Liver (tissue), 8 donors: ENCODE measurements at regions not wholly inside any gene's neighbourhood (a gene's known extent, or its start where the extent isn't known, plus 50 kb on each side); places are given as distances from the start of the nearest gene placed in this dataset.

Experiments
- DNase-seq: peaks from one replicate; pipeline ENCODE4 v3.0.0-alpha.2; 2017; ENCODE audit warnings: low spot score
- H3K27ac ChIP-seq, 2 donors: one replicate each; pipeline ENCODE4 v1.7.0; 2013; ENCODE audit warnings: inconsistent platforms in 2 of 2, low read length in 2 of 2, control low read depth in 1 of 2, low read depth in 1 of 2, mild to moderate bottlenecking in 1 of 2
- H3K27me3 ChIP-seq, 4 donors: one replicate each; pipeline versions ENCODE4 v1.6.1 to v1.7.0; 2013; ENCODE audit warnings: low read length in 3 of 4, inconsistent platforms in 1 of 4, mild to moderate bottlenecking in 1 of 4, moderate library complexity in 1 of 4; ENCODE audit not compliant: control insufficient read depth in 4 of 4, insufficient read depth in 4 of 4
- H3K36me3 ChIP-seq, 4 donors: one replicate each; pipeline versions ENCODE4 v1.6.1 to v1.7.0; 2013; ENCODE audit warnings: low read length in 3 of 4, mild to moderate bottlenecking in 3 of 4, low read depth in 1 of 4, moderate library complexity in 1 of 4; ENCODE audit not compliant: control insufficient read depth in 4 of 4, insufficient read depth in 3 of 4
- H3K4me1 ChIP-seq, 4 donors: one replicate each; pipeline versions ENCODE4 v1.6.1 to v1.7.0; 2013; ENCODE audit warnings: low read length in 3 of 4, mild to moderate bottlenecking in 3 of 4, moderate library complexity in 1 of 4; ENCODE audit not compliant: control insufficient read depth in 4 of 4, insufficient read depth in 4 of 4
- H3K4me3 ChIP-seq, 3 donors: one replicate each; pipeline versions ENCODE4 v1.6.1 to v1.7.0; 2013; ENCODE audit warnings: low read length in 3 of 3, control low read depth in 1 of 3, low read depth in 1 of 3, mild to moderate bottlenecking in 1 of 3
- H3K9ac ChIP-seq, 2 donors: one replicate each; pipeline ENCODE4 v1.7.0; 2013; ENCODE audit warnings: low read length in 2 of 2, mild to moderate bottlenecking in 2 of 2, moderate library complexity in 2 of 2, control low read depth in 1 of 2, low read depth in 1 of 2
- H3K9me3 ChIP-seq, 4 donors: one replicate each; pipeline versions ENCODE4 v1.6.1 to v1.7.0; 2013; ENCODE audit warnings: low read length in 3 of 4; ENCODE audit not compliant: control insufficient read depth in 4 of 4
- FOXA1 ChIP-seq: IDR thresholded peaks from 2 replicates; pipeline ENCODE4 v1.6.1; 2016; ENCODE audit warnings: antibody characterized with exemption
- FOXA2 ChIP-seq: IDR thresholded peaks from 2 replicates; pipeline ENCODE4 v1.6.1; 2016; ENCODE audit warnings: antibody characterized with exemption
- GABPA ChIP-seq, 2 donors: IDR thresholded peaks in 1 of 2; conservative IDR thresholded peaks in 1 of 2; 2 replicates each; pipeline ENCODE4 v1.6.1; 2016; ENCODE audit warnings: antibody characterized with exemption in 2 of 2, mild to moderate bottlenecking in 1 of 2, moderate library complexity in 1 of 2
- HNF4A ChIP-seq, 2 donors: conservative IDR thresholded peaks; 2 replicates each; pipeline ENCODE4 v1.6.1; 2016; ENCODE audit warnings: antibody characterized with exemption in 2 of 2, mild to moderate bottlenecking in 2 of 2
- JUND ChIP-seq, 2 donors: IDR thresholded peaks; 2 replicates each; pipeline ENCODE4 v1.6.1; 2016; ENCODE audit warnings: antibody characterized with exemption in 2 of 2
- NR2F2 ChIP-seq: IDR thresholded peaks from 2 replicates; pipeline ENCODE4 v1.6.1; 2016; ENCODE audit warnings: antibody characterized with exemption
- RAD21 ChIP-seq, 2 donors: IDR thresholded peaks; 2 replicates each; pipeline ENCODE4 v1.6.1; 2016; ENCODE audit warnings: antibody characterized with exemption in 2 of 2, mild to moderate bottlenecking in 2 of 2
- SP1 ChIP-seq: IDR thresholded peaks from 2 replicates; pipeline ENCODE4 v1.6.1; 2018; ENCODE audit warnings: antibody characterized with exemption, mild to moderate bottlenecking
- TAF1 ChIP-seq: conservative IDR thresholded peaks from 2 replicates; pipeline ENCODE4 v1.6.1; 2016; ENCODE audit warnings: antibody characterized with exemption, mild to moderate bottlenecking
- WGBS: extraction: QIAGEN DNeasy Blood & Tissue Kit; methylation state at CpG from one replicate; pipeline ENCODE4 v1.1.7; 2013; 5-methylcytosine and 5-hydroxymethylcytosine counted together
- TF ChIP-seq, protein P1 (sequence below): IDR thresholded peaks from 2 replicates; pipeline ENCODE4 v1.6.1; 2016; ENCODE audit warnings: antibody characterized with exemption, mild to moderate bottlenecking
- TF ChIP-seq, protein P2 (sequence below): IDR thresholded peaks from 2 replicates; pipeline ENCODE4 v1.6.1; 2016; ENCODE audit warnings: antibody characterized with exemption
- TF ChIP-seq, protein P3 (sequence below): fragments of 150-350 bp; IDR thresholded peaks from 2 replicates; pipeline ENCODE4 v1.5.1; 2017; ENCODE audit warnings: improper control_type of control experiment, low read depth, low read length; ENCODE audit not compliant: missing input control
- donor health status: healthy.
- donor health status: healthy.
- donor health status: healthy.
- donor health status: healthy.
- donor health status: healthy.

DNA sequence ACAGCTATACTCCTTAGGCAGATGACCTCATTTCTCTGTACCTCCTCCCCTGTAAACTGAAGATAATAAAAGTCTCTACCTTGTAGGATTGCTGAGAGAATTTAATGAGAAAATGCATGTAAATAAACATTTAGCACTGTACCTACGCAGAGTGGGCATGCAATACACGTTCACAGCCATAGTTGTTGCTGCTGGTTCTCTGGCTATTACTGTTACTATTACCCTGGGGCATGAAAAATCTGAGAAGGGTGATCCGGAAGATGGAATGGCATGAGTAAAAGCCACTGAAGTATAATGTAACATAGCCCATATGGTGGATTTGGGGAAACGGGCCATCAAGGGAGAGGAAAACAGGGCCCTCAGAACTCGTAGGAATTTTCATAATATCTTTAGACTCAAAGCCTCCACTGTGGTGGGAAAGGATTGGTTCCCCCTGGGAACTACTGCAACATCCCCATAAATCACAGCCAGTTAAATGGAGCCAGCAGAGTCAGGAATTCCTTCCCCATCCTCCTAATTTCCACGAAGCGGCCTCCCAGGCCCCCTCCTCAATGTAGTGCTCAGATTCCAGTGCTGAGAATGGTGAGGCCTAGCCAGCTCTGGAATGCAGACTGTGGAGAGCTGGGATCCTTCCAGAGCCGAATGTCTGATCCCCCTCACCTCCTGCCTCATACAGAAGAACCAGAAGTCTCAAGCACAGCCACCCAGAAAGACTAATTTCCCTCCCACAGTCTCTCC is 205.3 kb downstream of the MN1 start:
- H3K36me3 ChIP-seq, result no peaks in the 10 kb centered on the region
- no peaks in the 10 kb centered on the region for H3K4me1 ChIP-seq
- no peaks in the 10 kb centered on the region for H3K9me3 ChIP-seq
- H3K27me3 ChIP-seq, result no peaks in the 10 kb centered on the region
- DNase-seq, result no peak
- H3K4me3 ChIP-seq, result no peak overlapping the region
- no peak overlapping the region for H3K9ac ChIP-seq
- 83% methylated on average over 8 of the region's 8 CpGs for WGBS
- no peak overlapping the region for H3K27ac ChIP-seq
- TF ChIP-seq, protein P1, sequence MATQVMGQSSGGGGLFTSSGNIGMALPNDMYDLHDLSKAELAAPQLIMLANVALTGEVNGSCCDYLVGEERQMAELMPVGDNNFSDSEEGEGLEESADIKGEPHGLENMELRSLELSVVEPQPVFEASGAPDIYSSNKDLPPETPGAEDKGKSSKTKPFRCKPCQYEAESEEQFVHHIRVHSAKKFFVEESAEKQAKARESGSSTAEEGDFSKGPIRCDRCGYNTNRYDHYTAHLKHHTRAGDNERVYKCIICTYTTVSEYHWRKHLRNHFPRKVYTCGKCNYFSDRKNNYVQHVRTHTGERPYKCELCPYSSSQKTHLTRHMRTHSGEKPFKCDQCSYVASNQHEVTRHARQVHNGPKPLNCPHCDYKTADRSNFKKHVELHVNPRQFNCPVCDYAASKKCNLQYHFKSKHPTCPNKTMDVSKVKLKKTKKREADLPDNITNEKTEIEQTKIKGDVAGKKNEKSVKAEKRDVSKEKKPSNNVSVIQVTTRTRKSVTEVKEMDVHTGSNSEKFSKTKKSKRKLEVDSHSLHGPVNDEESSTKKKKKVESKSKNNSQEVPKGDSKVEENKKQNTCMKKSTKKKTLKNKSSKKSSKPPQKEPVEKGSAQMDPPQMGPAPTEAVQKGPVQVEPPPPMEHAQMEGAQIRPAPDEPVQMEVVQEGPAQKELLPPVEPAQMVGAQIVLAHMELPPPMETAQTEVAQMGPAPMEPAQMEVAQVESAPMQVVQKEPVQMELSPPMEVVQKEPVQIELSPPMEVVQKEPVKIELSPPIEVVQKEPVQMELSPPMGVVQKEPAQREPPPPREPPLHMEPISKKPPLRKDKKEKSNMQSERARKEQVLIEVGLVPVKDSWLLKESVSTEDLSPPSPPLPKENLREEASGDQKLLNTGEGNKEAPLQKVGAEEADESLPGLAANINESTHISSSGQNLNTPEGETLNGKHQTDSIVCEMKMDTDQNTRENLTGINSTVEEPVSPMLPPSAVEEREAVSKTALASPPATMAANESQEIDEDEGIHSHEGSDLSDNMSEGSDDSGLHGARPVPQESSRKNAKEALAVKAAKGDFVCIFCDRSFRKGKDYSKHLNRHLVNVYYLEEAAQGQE, result no peak
- TF ChIP-seq FOXA1 (no peak), GABPA (IDR thresholded peaks at IDR 0.05 in 1 of 2, conservative IDR thresholded peaks at IDR 0.05 in 1 of 2) (no peak)

DNA sequence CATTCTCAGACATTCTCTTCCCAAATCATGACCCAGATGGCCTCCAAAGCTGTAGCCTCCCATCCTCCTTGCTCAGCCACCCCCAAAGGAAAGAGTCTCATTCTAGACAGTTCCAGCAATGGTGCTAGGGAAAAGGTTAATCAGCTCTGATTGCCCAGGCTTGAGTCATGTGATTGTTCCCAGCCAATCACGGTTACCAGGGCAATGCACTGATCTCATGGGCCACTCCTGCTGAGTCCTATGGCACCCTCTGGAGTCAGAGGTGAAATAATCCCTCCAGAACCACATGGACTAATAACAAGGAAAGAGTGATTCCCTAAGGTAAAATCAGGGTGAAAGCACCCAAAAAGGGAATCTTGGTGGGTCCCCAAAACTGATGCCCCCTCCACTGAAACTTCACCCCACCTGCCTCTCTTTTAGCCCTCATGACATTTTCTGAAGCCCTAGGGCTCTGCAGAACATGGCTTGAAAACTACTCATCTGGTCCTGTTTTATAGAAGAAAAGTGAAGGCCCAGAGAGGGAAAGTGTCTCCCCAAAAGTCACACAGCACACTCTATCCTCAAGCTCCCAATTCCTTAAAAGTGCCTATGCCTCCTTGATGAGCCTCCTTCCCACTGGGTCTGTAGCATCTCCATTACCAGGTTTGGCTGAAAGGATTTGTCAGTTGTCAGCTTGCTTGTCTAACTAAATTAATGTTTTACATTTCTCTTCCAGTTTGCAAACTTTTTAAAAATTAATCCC is 203.7 kb downstream of the MN1 start:
- H3K27ac ChIP-seq, result no peak overlapping the region
- no peak for DNase-seq
- no peaks in the 10 kb centered on the region for H3K4me1 ChIP-seq
- no peak overlapping the region for H3K9ac ChIP-seq
- 73% methylated on average over 1 of the region's 1 CpG for WGBS
- H3K27me3 ChIP-seq, result peaks cover 0 to 2% (median 0%) of the 10 kb centered on the region in 4 donors
- no peaks in the 10 kb centered on the region for H3K9me3 ChIP-seq
- H3K36me3 ChIP-seq, result no peaks in the 10 kb centered on the region
- TF ChIP-seq HNF4A (conservative IDR thresholded peaks at IDR 0.05) (no peak), RAD21 (IDR thresholded peaks at IDR 0.05) (peak; percentile 37 to 45)
- no peak overlapping the region for H3K4me3 ChIP-seq

DNA sequence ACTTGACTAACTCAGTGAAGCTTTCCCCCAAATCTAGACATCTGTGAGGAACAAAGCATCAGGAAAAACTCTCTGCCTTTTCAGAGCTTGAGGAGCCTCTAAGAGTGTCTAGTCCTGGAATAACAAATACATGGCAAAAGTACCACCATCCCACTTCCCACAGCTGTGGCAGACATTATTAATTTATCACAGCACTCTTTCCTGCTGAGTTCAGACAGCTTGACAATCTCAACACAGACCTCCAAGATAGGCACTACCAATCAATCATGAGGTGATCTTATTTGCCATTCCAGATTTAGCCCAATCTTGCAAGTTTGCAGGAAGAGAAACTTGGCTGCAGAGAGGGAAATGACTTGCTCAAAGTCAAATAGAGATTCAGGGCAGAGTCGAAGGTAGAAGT is 202.8 kb downstream of the MN1 start:
- WGBS, result 67% methylated on average over 1 of the region's 1 CpG
- Histone ChIP-seq H3K27ac (no peak overlapping the region), H3K9ac (no peak overlapping the region), H3K4me3 (no peak overlapping the region), H3K27me3 (peaks cover 0 to 2% (median 0%) of the 10 kb centered on the region in 4 donors), H3K36me3 (no peaks in the 10 kb centered on the region), H3K4me1 (no peaks in the 10 kb centered on the region), H3K9me3 (no peaks in the 10 kb centered on the region)
- DNase-seq, result no peak
- TF ChIP-seq TAF1, result no peak
- no peak for TF ChIP-seq JUND (IDR thresholded peaks at IDR 0.05)
- TF ChIP-seq FOXA2, result no peak

DNA sequence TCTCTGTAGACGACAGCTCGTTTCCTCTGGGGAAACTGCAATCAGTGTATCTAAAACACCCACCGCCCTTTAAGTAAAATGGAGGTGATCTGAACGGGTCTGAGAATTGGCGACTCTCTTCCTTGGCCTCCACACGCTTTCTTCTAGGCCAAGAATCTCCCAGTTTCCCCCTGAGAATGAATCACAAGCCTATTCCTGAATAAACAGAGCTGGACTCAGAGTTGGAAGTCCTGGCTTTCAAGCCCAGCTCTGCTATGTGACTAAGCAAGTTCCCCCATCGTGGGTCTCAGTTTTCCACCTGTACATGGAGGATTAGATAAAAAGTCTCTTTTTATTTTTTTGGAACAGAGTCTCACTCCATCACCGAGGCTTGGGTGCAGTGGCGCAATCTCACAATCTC is 200.4 kb downstream of the MN1 start:
- Histone ChIP-seq H3K9me3 (no peaks in the 10 kb centered on the region), H3K27ac (no peak overlapping the region), H3K9ac (no peak overlapping the region), H3K36me3 (no peaks in the 10 kb centered on the region), H3K4me1 (no peaks in the 10 kb centered on the region), H3K27me3 (peaks cover 0 to 2% (median 0%) of the 10 kb centered on the region in 4 donors), H3K4me3 (no peak overlapping the region)
- TF ChIP-seq NR2F2, result no peak
- TF ChIP-seq, protein P2, sequence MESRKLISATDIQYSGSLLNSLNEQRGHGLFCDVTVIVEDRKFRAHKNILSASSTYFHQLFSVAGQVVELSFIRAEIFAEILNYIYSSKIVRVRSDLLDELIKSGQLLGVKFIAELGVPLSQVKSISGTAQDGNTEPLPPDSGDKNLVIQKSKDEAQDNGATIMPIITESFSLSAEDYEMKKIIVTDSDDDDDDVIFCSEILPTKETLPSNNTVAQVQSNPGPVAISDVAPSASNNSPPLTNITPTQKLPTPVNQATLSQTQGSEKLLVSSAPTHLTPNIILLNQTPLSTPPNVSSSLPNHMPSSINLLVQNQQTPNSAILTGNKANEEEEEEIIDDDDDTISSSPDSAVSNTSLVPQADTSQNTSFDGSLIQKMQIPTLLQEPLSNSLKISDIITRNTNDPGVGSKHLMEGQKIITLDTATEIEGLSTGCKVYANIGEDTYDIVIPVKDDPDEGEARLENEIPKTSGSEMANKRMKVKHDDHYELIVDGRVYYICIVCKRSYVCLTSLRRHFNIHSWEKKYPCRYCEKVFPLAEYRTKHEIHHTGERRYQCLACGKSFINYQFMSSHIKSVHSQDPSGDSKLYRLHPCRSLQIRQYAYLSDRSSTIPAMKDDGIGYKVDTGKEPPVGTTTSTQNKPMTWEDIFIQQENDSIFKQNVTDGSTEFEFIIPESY, result no peak
- TF ChIP-seq SP1, result no peak
- TF ChIP-seq, protein P3, sequence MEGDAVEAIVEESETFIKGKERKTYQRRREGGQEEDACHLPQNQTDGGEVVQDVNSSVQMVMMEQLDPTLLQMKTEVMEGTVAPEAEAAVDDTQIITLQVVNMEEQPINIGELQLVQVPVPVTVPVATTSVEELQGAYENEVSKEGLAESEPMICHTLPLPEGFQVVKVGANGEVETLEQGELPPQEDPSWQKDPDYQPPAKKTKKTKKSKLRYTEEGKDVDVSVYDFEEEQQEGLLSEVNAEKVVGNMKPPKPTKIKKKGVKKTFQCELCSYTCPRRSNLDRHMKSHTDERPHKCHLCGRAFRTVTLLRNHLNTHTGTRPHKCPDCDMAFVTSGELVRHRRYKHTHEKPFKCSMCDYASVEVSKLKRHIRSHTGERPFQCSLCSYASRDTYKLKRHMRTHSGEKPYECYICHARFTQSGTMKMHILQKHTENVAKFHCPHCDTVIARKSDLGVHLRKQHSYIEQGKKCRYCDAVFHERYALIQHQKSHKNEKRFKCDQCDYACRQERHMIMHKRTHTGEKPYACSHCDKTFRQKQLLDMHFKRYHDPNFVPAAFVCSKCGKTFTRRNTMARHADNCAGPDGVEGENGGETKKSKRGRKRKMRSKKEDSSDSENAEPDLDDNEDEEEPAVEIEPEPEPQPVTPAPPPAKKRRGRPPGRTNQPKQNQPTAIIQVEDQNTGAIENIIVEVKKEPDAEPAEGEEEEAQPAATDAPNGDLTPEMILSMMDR, result no peak
- TF ChIP-seq JUND (IDR thresholded peaks at IDR 0.05), result no peak
- WGBS, result 74% methylated on average over 9 of the region's 9 CpGs
- no peak for DNase-seq
